ENCODE measurements at regions not wholly inside any gene's neighbourhood (a gene's known extent, or its start where the extent isn't known, plus 50 kb on each side); places are given as distances from the start of the nearest gene placed in this dataset.

DNA sequence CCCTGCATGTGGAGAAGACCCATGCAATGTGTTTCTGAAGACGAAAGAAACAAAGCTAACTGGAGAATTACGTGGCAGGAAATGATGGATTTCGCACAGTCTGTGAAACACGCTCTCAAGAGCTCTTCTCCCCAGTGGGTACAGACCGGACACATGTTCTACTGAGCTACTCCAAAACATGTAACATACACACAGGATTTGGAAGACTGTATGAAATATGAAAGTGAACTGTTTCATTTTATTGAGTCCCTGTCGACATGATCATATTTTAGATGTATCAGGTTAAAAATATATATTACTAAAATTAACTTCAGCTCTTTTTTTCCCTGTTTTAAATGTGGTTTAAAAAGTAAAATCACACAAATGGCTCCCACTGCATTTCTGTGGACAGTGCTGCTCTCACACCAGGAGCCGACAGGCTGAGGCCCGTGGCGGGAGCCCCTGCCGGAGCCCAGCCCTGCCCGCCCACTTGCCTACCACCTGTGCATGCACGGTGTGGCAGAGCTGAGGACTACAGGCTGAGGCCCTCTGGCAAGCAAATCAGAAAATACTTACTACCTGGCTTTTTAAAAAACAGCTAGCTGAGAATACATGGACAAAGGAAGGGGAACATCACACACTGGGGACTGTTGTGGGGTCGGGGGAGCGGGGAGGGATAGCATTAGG is 58.9 kb upstream of the NXT1 start:
- no peaks in the 10 kb centered on the region for H3K36me3 ChIP-seq
- no peak overlapping the region for H3K27ac ChIP-seq
- no peaks in the 10 kb centered on the region for H3K4me1 ChIP-seq
- TF ChIP-seq Cebpa-rat (IDR thresholded peaks at IDR 0.05) = no peak
- H4K20me1 ChIP-seq = no peaks in the 10 kb centered on the region
- no peak overlapping the region for H3K4me2 ChIP-seq
- H3K9me3 ChIP-seq = no peaks in the 10 kb centered on the region
- H3K4me3 ChIP-seq = no peak overlapping the region
- H3K27me3 ChIP-seq = no peaks in the 10 kb centered on the region
- no peak overlapping the region for H3K9ac ChIP-seq

DNA sequence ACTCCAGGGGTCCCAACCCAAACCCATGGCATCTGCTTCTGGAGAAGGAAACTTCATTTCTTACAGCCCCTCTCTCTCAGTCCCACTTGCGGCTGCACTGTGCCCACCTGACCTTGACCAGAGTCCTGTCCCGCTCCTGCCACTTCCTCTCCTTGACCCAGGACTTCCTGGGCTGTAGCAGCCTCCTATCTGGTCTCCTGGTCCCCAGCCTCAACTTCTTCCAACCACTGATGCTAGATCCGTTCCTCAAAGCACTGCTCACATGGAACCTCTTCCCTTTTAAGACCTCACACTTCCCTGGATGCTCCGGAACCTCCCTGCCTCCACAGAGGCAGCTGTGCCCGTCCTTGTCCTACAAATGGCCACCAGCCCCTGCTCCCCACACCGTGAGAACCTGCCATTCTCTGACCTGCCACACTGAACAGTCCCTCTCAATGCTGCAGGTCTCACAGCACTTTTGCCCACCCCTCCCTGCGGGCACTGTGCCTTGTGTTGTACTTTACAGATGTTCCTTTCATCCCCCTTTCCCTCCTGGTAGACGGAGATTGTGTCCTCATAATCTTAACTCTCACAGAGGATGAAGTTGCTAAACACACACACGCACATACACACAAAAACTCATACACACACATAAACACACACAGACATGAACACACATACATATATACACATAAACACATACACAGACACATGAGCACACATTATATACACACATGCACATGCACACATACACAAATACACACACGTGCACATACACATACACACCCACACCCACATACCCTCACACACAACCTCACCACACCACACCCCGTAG is 59.6 kb upstream of the NXT1 start:
- Histone ChIP-seq H3K4me1 (no peaks in the 10 kb centered on the region), H3K27me3 (no peaks in the 10 kb centered on the region), H3K4me3 (no peak overlapping the region), H3K36me3 (no peaks in the 10 kb centered on the region), H3K4me2 (no peak overlapping the region), H4K20me1 (no peaks in the 10 kb centered on the region), H3K27ac (no peak overlapping the region), H3K9ac (no peak overlapping the region), H3K9me3 (no peaks in the 10 kb centered on the region)
- no peak for TF ChIP-seq Cebpa-rat (IDR thresholded peaks at IDR 0.05)

DNA sequence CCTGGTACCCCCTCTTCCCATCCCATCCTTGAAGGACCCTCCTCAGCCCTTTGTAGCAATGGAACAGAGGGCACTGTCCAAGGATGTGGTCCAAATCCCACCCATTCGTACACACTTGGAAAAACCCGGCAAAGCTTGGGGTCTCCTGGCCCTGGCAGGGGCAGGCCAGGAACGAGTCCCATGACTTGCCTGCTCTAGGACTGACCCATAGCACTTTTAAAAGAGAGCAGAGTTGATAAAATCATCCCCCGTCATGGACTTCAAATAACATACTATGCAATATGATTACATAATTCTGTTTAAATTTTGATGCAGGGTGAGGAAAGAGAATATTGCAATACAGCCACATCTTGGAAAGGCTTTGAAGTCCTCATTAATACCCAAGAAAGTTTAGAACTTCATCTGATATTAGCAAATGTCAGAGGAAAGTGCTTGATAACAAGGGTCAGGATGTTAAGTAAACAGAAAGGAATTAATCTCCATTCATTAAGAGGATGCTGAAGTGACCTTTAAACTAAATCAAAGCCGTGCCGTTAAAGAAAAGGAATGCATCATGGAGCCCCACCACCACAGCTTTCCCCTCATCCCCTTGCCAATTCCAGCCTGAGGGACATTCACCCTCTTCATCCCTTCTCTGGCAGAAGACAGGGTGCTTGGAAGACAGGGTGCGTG is 60.7 kb upstream of the NXT1 start:
- Histone ChIP-seq H3K9ac (no peak overlapping the region), H3K9me3 (no peaks in the 10 kb centered on the region), H3K27ac (no peak overlapping the region), H3K4me2 (no peak overlapping the region), H3K4me1 (no peaks in the 10 kb centered on the region), H3K36me3 (no peaks in the 10 kb centered on the region), H4K20me1 (no peaks in the 10 kb centered on the region), H3K27me3 (no peaks in the 10 kb centered on the region), H3K4me3 (no peak overlapping the region)
- no peak for TF ChIP-seq Cebpa-rat (IDR thresholded peaks at IDR 0.05)

DNA sequence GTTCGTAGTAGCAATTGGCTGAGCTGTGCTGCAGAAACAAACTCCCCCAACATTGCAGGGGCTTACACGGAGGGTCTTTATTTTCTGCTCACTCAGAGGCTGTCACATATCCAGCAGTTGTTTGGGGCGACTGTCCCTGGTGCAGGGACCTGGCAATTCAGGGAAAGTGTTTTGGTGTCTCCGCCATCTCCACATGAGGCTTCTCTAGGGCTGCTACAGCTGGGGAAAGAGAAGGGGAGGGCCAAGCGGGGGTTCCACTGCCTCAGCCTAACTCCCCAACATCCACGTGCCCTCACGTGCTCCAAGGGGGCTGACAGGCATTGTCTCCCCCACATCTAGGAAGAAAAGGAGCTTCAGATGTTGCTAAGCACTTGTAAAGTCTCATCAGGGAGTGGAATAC is 61.3 kb upstream of the NXT1 start:
- Histone ChIP-seq H4K20me1 (no peaks in the 10 kb centered on the region), H3K4me1 (no peaks in the 10 kb centered on the region), H3K4me3 (no peak overlapping the region), H3K27ac (no peak overlapping the region), H3K4me2 (no peak overlapping the region), H3K36me3 (no peaks in the 10 kb centered on the region), H3K9ac (no peak overlapping the region), H3K27me3 (no peaks in the 10 kb centered on the region), H3K9me3 (no peaks in the 10 kb centered on the region)
- TF ChIP-seq Cebpa-rat (IDR thresholded peaks at IDR 0.05) = no peak

DNA sequence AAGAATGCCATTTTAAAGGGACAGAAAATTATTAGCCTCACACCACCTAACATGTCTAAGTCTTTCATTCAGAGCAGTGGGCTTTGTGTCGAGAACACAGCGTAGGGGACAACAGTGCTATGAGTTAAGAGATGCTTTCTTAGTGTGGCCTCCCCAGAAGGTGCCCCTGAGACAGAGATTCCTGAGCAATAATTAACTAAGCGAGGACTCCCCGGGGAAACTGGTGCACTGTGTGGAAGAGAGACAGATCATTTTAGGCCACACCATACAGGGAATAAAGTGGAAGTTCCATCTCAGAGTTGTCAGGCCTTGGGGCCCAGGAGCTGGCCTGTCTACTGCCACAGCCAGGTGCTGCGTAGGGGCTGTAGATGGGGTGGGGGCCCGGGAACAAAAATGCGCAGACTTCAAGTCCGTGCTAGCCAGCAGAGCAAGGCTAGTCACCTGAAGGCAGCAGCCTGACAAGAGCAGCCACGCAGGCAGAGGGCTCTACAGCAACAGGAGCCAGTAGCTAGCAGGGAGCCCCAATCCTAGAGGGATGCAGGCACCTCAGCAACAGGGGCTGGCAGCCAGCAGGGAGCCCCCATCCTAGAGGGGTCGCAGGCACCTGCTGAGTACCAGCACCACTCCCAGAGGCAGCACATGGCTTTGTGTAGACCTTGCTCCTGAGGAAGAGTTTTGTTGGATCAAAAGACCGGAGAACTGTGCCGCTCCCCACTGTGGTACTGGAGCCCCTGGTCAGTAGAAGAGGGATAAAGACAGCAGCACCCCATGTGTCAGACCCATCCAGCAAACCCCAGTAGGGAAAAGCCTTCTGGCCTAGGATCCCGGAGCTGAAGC is 63.0 kb upstream of the NXT1 start:
- no peak overlapping the region for H3K9ac ChIP-seq
- H3K4me3 ChIP-seq = no peak overlapping the region
- H3K4me2 ChIP-seq = no peak overlapping the region
- no peaks in the 10 kb centered on the region for H4K20me1 ChIP-seq
- H3K4me1 ChIP-seq = peaks cover 10% of the 10 kb centered on the region
- H3K36me3 ChIP-seq = no peaks in the 10 kb centered on the region
- H3K9me3 ChIP-seq = no peaks in the 10 kb centered on the region
- H3K27me3 ChIP-seq = no peaks in the 10 kb centered on the region
- TF ChIP-seq Cebpa-rat (IDR thresholded peaks at IDR 0.05) = no peak
- 0 out of 2 replicates have a peak overlapping the region, but pooled peaks have one; percentile 26 for H3K27ac ChIP-seq

DNA sequence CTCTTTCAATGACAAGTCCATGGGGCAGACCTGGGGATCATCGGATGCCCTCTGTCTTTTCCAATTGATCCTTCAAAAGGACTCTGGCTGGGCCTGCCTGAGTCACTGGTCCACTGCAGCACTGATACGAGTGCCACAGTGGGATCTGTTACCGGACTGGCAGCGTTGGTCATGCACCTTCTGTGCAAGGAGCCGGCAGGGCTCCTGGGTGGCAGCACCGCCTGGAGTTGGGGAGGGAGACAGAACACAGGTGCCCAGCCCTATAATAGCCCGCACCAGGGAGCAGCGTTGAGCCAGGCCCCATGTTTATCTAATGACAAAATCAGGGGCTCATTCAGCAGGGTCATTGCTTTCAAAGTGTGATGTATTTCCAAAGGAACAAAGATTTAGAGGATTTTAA is 64.2 kb upstream of the NXT1 start:
- peaks cover 10% of the 10 kb centered on the region for H3K4me1 ChIP-seq
- H3K36me3 ChIP-seq = no peaks in the 10 kb centered on the region
- TF ChIP-seq Cebpa-rat (IDR thresholded peaks at IDR 0.05) = no peak
- H3K27me3 ChIP-seq = no peaks in the 10 kb centered on the region
- H3K4me3 ChIP-seq = no peak overlapping the region
- no peaks in the 10 kb centered on the region for H4K20me1 ChIP-seq
- no peak overlapping the region for H3K4me2 ChIP-seq
- no peak overlapping the region for H3K27ac ChIP-seq
- no peaks in the 10 kb centered on the region for H3K9me3 ChIP-seq
- no peak overlapping the region for H3K9ac ChIP-seq

DNA sequence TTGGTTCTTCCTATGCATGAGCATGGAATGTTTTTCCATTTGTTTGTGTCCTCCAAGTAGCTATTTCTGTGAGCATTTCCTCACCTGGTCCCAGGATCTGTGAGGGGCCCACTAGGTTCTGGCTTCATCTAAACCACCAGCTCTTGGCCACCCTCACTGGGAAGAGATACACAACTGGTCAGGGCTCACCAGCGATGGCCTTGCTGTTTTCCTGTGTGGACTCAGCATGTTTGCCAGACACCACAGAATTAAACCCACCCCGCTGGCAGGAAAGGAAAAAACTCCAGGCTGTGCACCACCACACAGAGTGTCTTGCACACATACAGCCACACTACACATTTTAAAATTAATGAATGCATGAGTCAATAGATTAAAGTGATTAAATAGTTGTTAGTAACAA is 65.1 kb upstream of the NXT1 start:
- no peaks in the 10 kb centered on the region for H3K9me3 ChIP-seq

DNA sequence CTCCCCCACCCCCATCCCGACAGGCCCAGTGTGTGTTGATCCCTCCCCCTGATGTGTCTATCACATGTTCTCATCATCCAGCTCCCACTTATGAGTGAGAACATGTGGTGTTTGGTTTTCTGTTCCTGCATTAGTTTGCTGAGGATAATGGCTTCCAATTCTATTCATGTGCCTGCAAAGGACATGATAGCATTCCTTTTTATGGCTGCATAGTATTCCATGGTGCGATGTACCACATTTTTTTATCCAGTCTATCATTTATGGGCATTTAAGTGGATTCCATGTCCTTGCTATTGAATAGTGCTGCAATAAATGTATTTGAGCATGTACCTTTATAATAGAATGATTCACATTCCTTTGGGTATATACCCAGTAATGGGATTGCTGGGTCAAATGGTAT is 66.6 kb upstream of the NXT1 start:
- Histone ChIP-seq H3K4me2 (no peak overlapping the region), H3K4me1 (peaks cover 10% of the 10 kb centered on the region), H3K36me3 (no peaks in the 10 kb centered on the region), H3K27ac (no peak overlapping the region), H3K9ac (no peak overlapping the region), H3K9me3 (no peaks in the 10 kb centered on the region), H4K20me1 (no peaks in the 10 kb centered on the region), H3K4me3 (no peak overlapping the region), H3K27me3 (no peaks in the 10 kb centered on the region)
- no peak for TF ChIP-seq Cebpa-rat (IDR thresholded peaks at IDR 0.05)

More for the DNA sequence above, 65.1 kb upstream of the NXT1 start:
- Histone ChIP-seq H4K20me1 (no peaks in the 10 kb centered on the region), H3K4me2 (no peak overlapping the region), H3K4me1 (peaks cover 10% of the 10 kb centered on the region), H3K36me3 (no peaks in the 10 kb centered on the region), H3K27ac (no peak overlapping the region), H3K9ac (no peak overlapping the region), H3K27me3 (no peaks in the 10 kb centered on the region), H3K4me3 (no peak overlapping the region)
- TF ChIP-seq Cebpa-rat (IDR thresholded peaks at IDR 0.05) = no peak

DNA sequence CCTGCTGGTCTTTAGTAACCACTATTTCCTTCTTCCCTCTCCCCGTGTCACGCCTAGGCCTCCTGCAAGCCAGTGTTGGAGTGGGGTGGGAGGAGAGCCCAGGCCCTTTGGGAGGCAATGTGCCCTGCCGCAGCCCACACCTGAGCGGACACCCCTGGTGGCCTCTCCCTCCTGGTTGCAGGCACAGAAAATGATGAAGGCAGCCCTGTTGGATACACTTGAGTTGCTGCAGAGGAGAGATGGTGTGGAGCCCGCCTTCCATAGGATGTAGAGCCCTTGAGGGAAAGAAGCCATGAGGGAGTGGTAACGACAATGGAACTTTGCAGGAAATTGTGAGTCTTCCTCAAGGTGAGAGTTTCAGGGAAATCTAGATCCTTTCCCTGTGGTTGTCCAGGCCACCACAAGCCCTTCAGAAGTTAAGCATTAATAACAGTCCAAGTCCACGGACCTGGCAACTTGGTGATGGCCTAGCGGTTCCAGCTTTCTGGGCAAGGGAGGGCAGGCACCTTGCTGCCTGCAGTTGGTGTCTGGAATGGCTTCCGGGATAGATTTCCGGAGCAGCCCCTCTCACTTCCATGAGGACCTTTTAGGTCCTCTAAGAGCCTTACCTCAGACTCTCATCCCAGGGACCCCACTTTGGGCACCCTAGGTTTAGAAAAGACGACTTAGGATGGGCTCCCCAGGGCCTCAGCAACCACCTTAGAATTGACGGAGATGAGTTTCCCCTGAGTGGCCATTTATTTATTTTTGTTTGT is 67.3 kb upstream of the NXT1 start:
- peaks cover 10% of the 10 kb centered on the region for H3K4me1 ChIP-seq
- no peaks in the 10 kb centered on the region for H4K20me1 ChIP-seq
- H3K27ac ChIP-seq = no peak overlapping the region
- H3K27me3 ChIP-seq = no peaks in the 10 kb centered on the region
- no peak overlapping the region for H3K9ac ChIP-seq
- H3K4me2 ChIP-seq = peak overlapping the region; percentile 34
- TF ChIP-seq Cebpa-rat (IDR thresholded peaks at IDR 0.05) = no peak
- no peak overlapping the region for H3K4me3 ChIP-seq
- no peaks in the 10 kb centered on the region for H3K36me3 ChIP-seq
- no peaks in the 10 kb centered on the region for H3K9me3 ChIP-seq

All from BLaER1 (cell line).